SK-N-MC (cell line): ENCODE measurements at regions not wholly inside any gene's neighbourhood (a gene's known extent, or its start where the extent isn't known, plus 50 kb on each side); places are given as distances from the start of the nearest gene placed in this dataset.

Source experiments
- EZH2 ChIP-seq: fragments of 200-600 bp; sonication (generic); IDR thresholded peaks from one replicate; pipeline ENCODE4 v1.6.1; 2017; ENCODE audit warnings: antibody characterized with exemption
- FOXP2 ChIP-seq: optimal IDR thresholded peaks from 2 replicates; pipeline ENCODE3; 2011; ENCODE audit warnings: mild to moderate bottlenecking, moderate library complexity; ENCODE audit not compliant: insufficient read depth; ENCODE audit errors: extremely low read length, control extremely low read depth
- POLR2AphosphoS5 ChIP-seq: IDR thresholded peaks from 2 replicates; pipeline ENCODE4 v1.6.1; 2012; ENCODE audit warnings: mild to moderate bottlenecking, low read depth, low read length, borderline replicate concordance

DNA sequence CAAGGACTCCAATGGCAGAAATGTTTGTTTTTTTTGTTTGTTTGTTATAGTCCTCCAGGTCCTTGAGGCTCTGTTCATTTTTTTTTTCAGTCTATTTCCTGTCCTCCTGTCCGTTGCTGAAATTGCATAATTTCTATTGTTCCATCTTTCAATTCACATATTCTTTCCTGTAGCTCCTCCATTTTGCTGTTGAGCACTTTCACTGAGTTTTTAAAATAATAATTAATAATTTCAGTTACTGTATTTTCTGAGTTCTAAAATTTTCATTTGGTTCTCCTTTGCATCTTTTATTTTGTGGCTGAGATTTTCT, 202.3 kb upstream of the AGR3 start:
- TF ChIP-seq POLR2AphosphoS5 (no peak), EZH2 (no peak), FOXP2 (no peak)
